ENCODE measurements at regions not wholly inside any gene's neighbourhood (a gene's known extent, or its start where the extent isn't known, plus 50 kb on each side); places are given as distances from the start of the nearest gene placed in this dataset.

DNA sequence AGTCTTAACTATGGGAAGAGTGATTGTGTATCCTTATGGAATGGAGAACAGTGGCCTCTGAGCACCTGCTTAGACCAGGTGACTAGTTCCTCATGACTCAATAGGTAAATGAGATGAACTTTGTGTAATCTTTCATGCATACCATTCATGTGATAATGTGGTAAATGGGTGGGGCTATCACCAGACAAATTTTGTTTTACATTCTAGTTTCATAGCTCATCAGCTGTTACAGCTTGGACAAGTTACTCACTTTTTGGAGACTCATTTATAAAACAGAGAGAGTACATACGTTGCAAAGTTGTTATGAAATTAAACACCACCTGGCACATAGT, 103.7 kb upstream of the TGFBR2 start:
- H3K56ac ChIP-seq (replicated peaks; ENCODE audit: insufficient read length, low read depth, low read length), result no peak overlapping the region
- no peak overlapping the region for H2BK12ac ChIP-seq (ENCODE audit: low read depth, low read length)
- H3K18ac ChIP-seq (ENCODE audit: extremely low read depth, low read length), result no peak overlapping the region
- no peaks in the 10 kb centered on the region for H3K27me3 ChIP-seq (replicated peaks in 1 of 4; ENCODE audit: control insufficient read depth in 3 of 4, extremely low read depth in 1 of 4, insufficient read depth in 3 of 4, low read length in 3 of 4)
- no peak overlapping the region for H4K8ac ChIP-seq (ENCODE audit: extremely low read depth, insufficient read depth, low read length)
- H3K36me3 ChIP-seq (ENCODE audit: control insufficient read depth in 2 of 4, insufficient read depth in 4 of 4, low read length in 3 of 4), result no peaks in the 10 kb centered on the region
- H3K79me1 ChIP-seq (ENCODE audit: low read depth, low read length), result no peaks in the 10 kb centered on the region
- FAIRE-seq (no peak), DNase-seq (ENCODE audit: low read depth in 1 of 2, low spot score in 2 of 2) (no peak)
- H2AK5ac ChIP-seq (ENCODE audit: low read depth, low read length), result no peak overlapping the region
- H4K91ac ChIP-seq (replicated peaks; ENCODE audit: insufficient read length, low read length), result no peak overlapping the region
- H4K20me1 ChIP-seq (replicated peaks in 1 of 2; ENCODE audit: control insufficient read depth in 1 of 2, insufficient read depth in 2 of 2, low read length in 2 of 2), result no peaks in the 10 kb centered on the region
- ChIA-PET POLR2A (ENCODE audit: partially characterized antibody) (no interaction called here), CTCF (ENCODE audit: partially characterized antibody) (no interaction called here)
- no peak overlapping the region for H3K27ac ChIP-seq (ENCODE audit: low read depth, low read length)
- H2BK15ac ChIP-seq (ENCODE audit: low read length), result no peak overlapping the region
- H3K4me1 ChIP-seq (replicated peaks in 1 of 4; ENCODE audit: control insufficient read depth in 3 of 4, insufficient read depth in 4 of 4, low read length in 3 of 4), result no peaks in the 10 kb centered on the region
- H2BK20ac ChIP-seq (ENCODE audit: low read length), result no peak overlapping the region
- no peaks in the 10 kb centered on the region for H3K23me2 ChIP-seq (ENCODE audit: low read depth, low read length)
- H4K5ac ChIP-seq (ENCODE audit: insufficient read length, low read depth, low read length), result no peak overlapping the region
- H3K23ac ChIP-seq (ENCODE audit: insufficient read length), result no peak overlapping the region
- H2AFZ ChIP-seq (ENCODE audit: low read length), result no peak overlapping the region
- H3K79me2 ChIP-seq (ENCODE audit: control insufficient read depth in 1 of 2, insufficient read depth in 2 of 2, low read length in 2 of 2), result no peaks in the 10 kb centered on the region
- H3K4me3 ChIP-seq (ENCODE audit: extremely low read depth in 1 of 4, insufficient read depth in 2 of 4, low read depth in 3 of 4, low read length in 4 of 4), result no peak overlapping the region
- no peak overlapping the region for H2BK5ac ChIP-seq (ENCODE audit: low read depth, low read length)
- H3K9ac ChIP-seq (replicated peaks in 1 of 4; ENCODE audit: extremely low read depth in 1 of 4, low read depth in 3 of 4, low read length in 3 of 4), result no peak overlapping the region
- H3K9me3 ChIP-seq (ENCODE audit: insufficient read depth in 2 of 2, low read depth in 1 of 2, low read length in 1 of 2), result no peaks in the 10 kb centered on the region
- H3K4ac ChIP-seq (replicated peaks; ENCODE audit: insufficient read length, low read depth, low read length), result no peak overlapping the region
- H2BK120ac ChIP-seq (replicated peaks; ENCODE audit: low read depth, low read length), result no peak overlapping the region
- WGBS, 2 experiments (ENCODE audit: extremely low coverage in 1 of 2, insufficient coverage in 1 of 2, insufficient read length in 1 of 2, insufficient replicate concordance in 2 of 2, low coverage in 1 of 2, low lambda C conversion rate in 2 of 2, missing lambda C conversion rate in 1 of 2), result 80% methylated on average over 1 of the region's 1 CpG; no CpG with 5 or more reads in 1 of the 2 experiments
- no peak overlapping the region for H3K14ac ChIP-seq (ENCODE audit: insufficient read length)
- no peak overlapping the region for H3K4me2 ChIP-seq (ENCODE audit: insufficient read depth in 1 of 2, low read depth in 2 of 2, low read length in 2 of 2)
- TF ChIP-seq SP1 (IDR thresholded peaks at IDR 0.05; ENCODE audit: low read depth, low read length) (no peak), RBBP5 (IDR thresholded peaks at IDR 0.05; ENCODE audit: borderline replicate concordance, low read depth, low read length) (no peak), CBX5 (IDR thresholded peaks at IDR 0.05; ENCODE audit: low read depth, low read length) (no peak)
